ENCODE measurements at regions not wholly inside any gene's neighbourhood (a gene's known extent, or its start where the extent isn't known, plus 50 kb on each side); places are given as distances from the start of the nearest gene placed in this dataset.

DNA sequence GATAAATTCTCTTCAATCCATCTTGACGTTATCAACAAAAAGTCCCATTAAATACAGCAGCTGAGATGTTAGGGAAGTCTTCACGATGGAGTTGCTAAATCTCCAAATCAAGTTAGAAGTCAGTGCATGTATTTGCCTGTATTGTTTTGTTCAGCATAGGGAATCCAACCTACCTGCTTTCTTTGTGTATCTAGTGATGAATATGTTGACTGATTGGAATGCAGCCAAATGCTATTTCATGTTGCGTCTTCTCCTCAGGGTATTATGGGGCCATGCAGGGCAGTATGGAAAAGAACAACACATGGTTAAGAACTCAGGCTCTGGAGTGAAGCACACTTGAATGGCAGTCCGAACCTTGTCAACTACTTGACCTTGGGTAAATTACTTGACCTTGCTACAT lies 529.5 kb upstream of the ZNF462 start:
- no peak for TF ChIP-seq BHLHE40 (IDR thresholded peaks at IDR 0.05; ENCODE audit: borderline replicate concordance)
- TF ChIP-seq, protein P1, sequence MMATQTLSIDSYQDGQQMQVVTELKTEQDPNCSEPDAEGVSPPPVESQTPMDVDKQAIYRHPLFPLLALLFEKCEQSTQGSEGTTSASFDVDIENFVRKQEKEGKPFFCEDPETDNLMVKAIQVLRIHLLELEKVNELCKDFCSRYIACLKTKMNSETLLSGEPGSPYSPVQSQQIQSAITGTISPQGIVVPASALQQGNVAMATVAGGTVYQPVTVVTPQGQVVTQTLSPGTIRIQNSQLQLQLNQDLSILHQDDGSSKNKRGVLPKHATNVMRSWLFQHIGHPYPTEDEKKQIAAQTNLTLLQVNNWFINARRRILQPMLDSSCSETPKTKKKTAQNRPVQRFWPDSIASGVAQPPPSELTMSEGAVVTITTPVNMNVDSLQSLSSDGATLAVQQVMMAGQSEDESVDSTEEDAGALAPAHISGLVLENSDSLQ (IDR thresholded peaks at IDR 0.05) = no peak
- no peak for TF ChIP-seq SUZ12 (IDR thresholded peaks at IDR 0.05)
- no peak for TF ChIP-seq ARNT (IDR thresholded peaks at IDR 0.05)
- TF ChIP-seq FOXA1 (IDR thresholded peaks at IDR 0.05) = no peak
- TF ChIP-seq FOXK2 (IDR thresholded peaks at IDR 0.05) = no peak
- no peak for TF ChIP-seq CTBP1 (IDR thresholded peaks at IDR 0.05; ENCODE audit: borderline replicate concordance)
- no peak for TF ChIP-seq HDGF (IDR thresholded peaks at IDR 0.05; ENCODE audit: borderline replicate concordance)
- TF ChIP-seq NFRKB (IDR thresholded peaks at IDR 0.05) = no peak
- no peak for TF ChIP-seq L3MBTL2 (conservative IDR thresholded peaks at IDR 0.05)
- TF ChIP-seq FOXM1 (IDR thresholded peaks at IDR 0.05; ENCODE audit: borderline replicate concordance) = no peak
- no peak for TF ChIP-seq ELF4 (IDR thresholded peaks at IDR 0.05)
- DNase-seq (ENCODE audit: extremely low spot score) = no peak
- ChIA-PET CTCF (no interaction called here), POLR2A (no interaction called here)

DNA sequence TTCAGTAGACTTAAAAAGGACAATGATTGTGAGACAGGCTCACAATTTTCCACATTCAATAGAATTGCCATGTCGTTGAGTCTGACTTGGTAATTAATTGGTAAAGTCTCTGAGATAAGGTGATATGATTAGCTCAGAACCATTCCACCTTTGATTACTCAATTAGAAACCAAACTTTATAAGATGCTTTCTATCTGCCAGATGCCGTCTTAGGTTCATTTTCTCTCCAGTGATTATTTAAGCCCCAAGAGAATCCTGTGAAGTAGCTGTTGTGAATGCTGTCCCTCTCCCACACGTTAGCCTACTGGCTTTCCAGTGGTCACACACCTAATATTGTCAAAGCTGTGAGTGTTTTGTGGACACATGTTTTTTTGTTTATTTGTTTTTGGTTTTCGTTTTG lies 528.9 kb upstream of the ZNF462 start:
- ChIA-PET CTCF (no interaction called here), POLR2A (no interaction called here)
- DNase-seq (ENCODE audit: extremely low spot score) = no peak
- TF ChIP-seq NFRKB (IDR thresholded peaks at IDR 0.05) = no peak
- TF ChIP-seq TARDBP (IDR thresholded peaks at IDR 0.05) = no peak
- no peak for TF ChIP-seq FOXM1 (IDR thresholded peaks at IDR 0.05; ENCODE audit: borderline replicate concordance)
- TF ChIP-seq ARNT (IDR thresholded peaks at IDR 0.05) = no peak
- no peak for TF ChIP-seq FOXA1 (IDR thresholded peaks at IDR 0.05)
- TF ChIP-seq ELF4 (IDR thresholded peaks at IDR 0.05) = no peak
- no peak for TF ChIP-seq ZNF384 (IDR thresholded peaks at IDR 0.05)
- no peak for TF ChIP-seq L3MBTL2 (conservative IDR thresholded peaks at IDR 0.05)
- no peak for TF ChIP-seq HDGF (IDR thresholded peaks at IDR 0.05; ENCODE audit: borderline replicate concordance)

DNA sequence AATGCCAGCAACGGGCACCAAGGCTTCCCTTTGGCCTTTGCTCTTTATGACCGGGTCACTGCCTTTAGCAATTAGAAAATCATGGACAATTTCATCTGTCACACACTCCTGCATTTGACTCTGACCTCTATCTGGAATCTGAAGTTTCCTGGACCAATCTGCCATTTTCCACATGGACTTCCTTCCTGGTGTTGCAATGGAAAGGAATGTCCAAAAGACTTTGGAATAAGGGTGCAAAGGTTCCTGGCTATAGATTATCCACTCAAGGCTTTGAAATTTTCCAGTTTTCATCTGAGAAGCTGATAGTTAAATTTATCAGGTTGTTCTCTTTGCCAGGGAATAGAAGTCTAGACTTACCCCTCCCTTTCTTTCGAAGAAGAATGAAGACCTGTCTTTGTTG lies 523.1 kb upstream of the ZNF462 start:
- ChIA-PET CTCF (no interaction called here), POLR2A (no interaction called here)
- no peak for DNase-seq (ENCODE audit: extremely low spot score)
- TF ChIP-seq FOXM1 (IDR thresholded peaks at IDR 0.05; ENCODE audit: borderline replicate concordance) (no peak), L3MBTL2 (conservative IDR thresholded peaks at IDR 0.05) (no peak), NFRKB (IDR thresholded peaks at IDR 0.05) (no peak), FOXA1 (IDR thresholded peaks at IDR 0.05) (no peak), SUZ12 (IDR thresholded peaks at IDR 0.05) (no peak), FOXK2 (IDR thresholded peaks at IDR 0.05) (no peak), BHLHE40 (IDR thresholded peaks at IDR 0.05; ENCODE audit: borderline replicate concordance) (no peak), TARDBP (IDR thresholded peaks at IDR 0.05) (no peak), LEF1 (IDR thresholded peaks at IDR 0.05; ENCODE audit: borderline replicate concordance) (no peak), SP1 (IDR thresholded peaks at IDR 0.05) (no peak)
- TF ChIP-seq, protein P1 (IDR thresholded peaks at IDR 0.05) = no peak

DNA sequence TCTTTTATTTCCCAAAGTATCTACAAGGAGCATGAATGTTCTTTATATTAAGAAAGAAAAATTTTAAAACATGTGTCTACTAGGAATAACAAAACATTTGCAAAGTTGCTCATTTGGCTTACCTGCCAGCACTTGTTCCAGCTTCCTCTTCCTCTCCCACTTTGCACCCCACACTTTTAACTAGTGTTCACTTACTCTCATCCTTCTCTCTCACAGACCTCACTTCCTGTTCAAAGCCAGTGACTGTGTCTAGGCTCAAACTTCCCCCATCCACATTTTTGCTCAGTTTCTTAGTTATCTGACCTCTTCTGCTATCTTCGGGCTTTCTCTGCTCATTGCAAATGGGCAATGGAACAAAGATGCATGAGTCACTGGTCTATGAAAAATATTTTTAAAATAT lies 512.2 kb upstream of the ZNF462 start:
- no peak for TF ChIP-seq L3MBTL2 (conservative IDR thresholded peaks at IDR 0.05)
- TF ChIP-seq LEF1 (IDR thresholded peaks at IDR 0.05; ENCODE audit: borderline replicate concordance) = no peak
- TF ChIP-seq FOXM1 (IDR thresholded peaks at IDR 0.05; ENCODE audit: borderline replicate concordance) = no peak
- TF ChIP-seq HDGF (IDR thresholded peaks at IDR 0.05; ENCODE audit: borderline replicate concordance) = no peak
- TF ChIP-seq ZNF384 (IDR thresholded peaks at IDR 0.05) = no peak
- TF ChIP-seq ARNT (IDR thresholded peaks at IDR 0.05) = no peak
- ChIA-PET CTCF (no interaction called here), POLR2A (no interaction called here)
- no peak for DNase-seq (ENCODE audit: extremely low spot score)

DNA sequence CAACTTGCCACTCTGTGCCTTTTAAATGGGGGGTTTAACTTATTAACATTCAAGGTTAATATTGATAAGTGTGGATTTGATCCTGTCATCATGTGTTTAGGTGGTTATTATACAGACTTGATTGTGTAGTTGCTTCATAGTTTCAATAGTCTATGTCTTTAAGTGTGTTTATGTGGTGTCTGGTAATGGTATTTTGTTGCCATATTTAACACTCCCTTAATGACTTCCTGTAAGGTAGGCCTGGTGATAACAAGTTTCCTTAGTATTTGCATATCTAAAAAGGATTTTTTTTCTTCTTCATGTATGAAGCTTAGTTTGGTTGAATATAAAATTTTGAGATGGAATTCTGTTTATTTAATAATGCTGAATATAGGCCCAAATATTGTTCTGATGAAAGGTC lies 506.0 kb upstream of the ZNF462 start:
- ChIA-PET CTCF (no interaction called here), POLR2A (no interaction called here)
- TF ChIP-seq CTBP1 (IDR thresholded peaks at IDR 0.05; ENCODE audit: borderline replicate concordance) (no peak), FOXK2 (IDR thresholded peaks at IDR 0.05) (no peak), ELF4 (IDR thresholded peaks at IDR 0.05) (no peak), SP1 (IDR thresholded peaks at IDR 0.05) (no peak), FOXA1 (IDR thresholded peaks at IDR 0.05) (no peak), L3MBTL2 (conservative IDR thresholded peaks at IDR 0.05) (no peak), SUZ12 (IDR thresholded peaks at IDR 0.05) (no peak), FOXM1 (IDR thresholded peaks at IDR 0.05; ENCODE audit: borderline replicate concordance) (no peak), ARNT (IDR thresholded peaks at IDR 0.05) (no peak), BHLHE40 (IDR thresholded peaks at IDR 0.05; ENCODE audit: borderline replicate concordance) (no peak), NFRKB (IDR thresholded peaks at IDR 0.05) (no peak), ZNF384 (IDR thresholded peaks at IDR 0.05) (no peak), TARDBP (IDR thresholded peaks at IDR 0.05) (no peak), LEF1 (IDR thresholded peaks at IDR 0.05; ENCODE audit: borderline replicate concordance) (no peak), HDGF (IDR thresholded peaks at IDR 0.05; ENCODE audit: borderline replicate concordance) (no peak)
- TF ChIP-seq, protein P1 (IDR thresholded peaks at IDR 0.05) = no peak
- no peak for DNase-seq (ENCODE audit: extremely low spot score)

DNA sequence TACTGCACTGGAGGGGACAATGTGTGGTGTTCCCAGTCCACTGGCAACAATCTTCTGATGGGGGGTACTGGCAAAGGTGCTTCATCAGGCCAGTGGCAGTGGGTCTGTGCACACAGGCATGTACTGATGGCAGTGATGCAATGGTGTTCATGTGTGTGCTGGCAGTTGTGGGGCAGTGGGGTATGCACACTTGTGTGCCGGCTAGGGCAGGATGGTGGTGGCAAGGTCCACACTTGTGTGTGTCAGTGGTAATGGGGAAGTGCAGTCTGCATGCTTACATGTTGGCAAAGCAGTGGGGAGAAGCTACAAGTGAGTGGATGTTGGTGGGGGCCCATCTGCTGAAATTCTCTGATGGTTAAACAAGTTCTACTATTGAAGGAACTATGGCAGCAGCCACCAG lies 504.6 kb upstream of the ZNF462 start:
- no peak for DNase-seq (ENCODE audit: extremely low spot score)
- CTCF ChIA-PET = no interaction called here
- POLR2A ChIA-PET = no interaction called here
- no peak for TF ChIP-seq LEF1 (IDR thresholded peaks at IDR 0.05; ENCODE audit: borderline replicate concordance)
- no peak for TF ChIP-seq FOXA1 (IDR thresholded peaks at IDR 0.05)
- TF ChIP-seq FOXK2 (IDR thresholded peaks at IDR 0.05) = no peak
- TF ChIP-seq CTBP1 (IDR thresholded peaks at IDR 0.05; ENCODE audit: borderline replicate concordance) = no peak
- no peak for TF ChIP-seq L3MBTL2 (conservative IDR thresholded peaks at IDR 0.05)
- TF ChIP-seq ZNF384 (IDR thresholded peaks at IDR 0.05) = no peak
- TF ChIP-seq SP1 (IDR thresholded peaks at IDR 0.05) = no peak
- TF ChIP-seq TARDBP (IDR thresholded peaks at IDR 0.05) = no peak
- no peak for TF ChIP-seq FOXM1 (IDR thresholded peaks at IDR 0.05; ENCODE audit: borderline replicate concordance)
- TF ChIP-seq BHLHE40 (IDR thresholded peaks at IDR 0.05; ENCODE audit: borderline replicate concordance) = no peak
- no peak for TF ChIP-seq ARNT (IDR thresholded peaks at IDR 0.05)
- TF ChIP-seq HDGF (IDR thresholded peaks at IDR 0.05; ENCODE audit: borderline replicate concordance) = no peak
